Thymus (tissue), 11 donors: ENCODE measurements at regions not wholly inside any gene's neighbourhood (a gene's known extent, or its start where the extent isn't known, plus 50 kb on each side); places are given as distances from the start of the nearest gene placed in this dataset.

Experiments used
- DNase-seq, 9 donors: peaks; one replicate each; pipeline ENCODE4 v3.0.0-alpha.2; 2013; ENCODE audit warnings: low spot score in 9 of 9, low read depth in 6 of 9, missing footprints in 1 of 9
- H3K27ac ChIP-seq, 2 donors: one replicate each; pipeline ENCODE4 v1.5.1; 2013; ENCODE audit warnings: control low read depth in 1 of 2, low read depth in 1 of 2, low read length in 1 of 2, mild to moderate bottlenecking in 1 of 2, moderate library complexity in 1 of 2
- H3K27me3 ChIP-seq, 2 donors: one replicate each; pipeline ENCODE4 v1.5.1; 2013; ENCODE audit warnings: low read length in 1 of 2; ENCODE audit not compliant: control insufficient read depth in 2 of 2, insufficient read depth in 1 of 2
- H3K36me3 ChIP-seq, 2 donors: one replicate each; pipeline ENCODE4 v1.5.1; 2013; ENCODE audit warnings: low read length in 1 of 2, mild to moderate bottlenecking in 1 of 2, moderate library complexity in 1 of 2; ENCODE audit not compliant: control insufficient read depth in 2 of 2, insufficient read depth in 2 of 2
- H3K4me1 ChIP-seq, 2 donors: one replicate each; pipeline ENCODE4 v1.5.1; 2013; ENCODE audit warnings: low read length in 2 of 2; ENCODE audit not compliant: control insufficient read depth in 2 of 2, insufficient read depth in 2 of 2
- H3K4me3 ChIP-seq, 2 donors: one replicate each; pipeline ENCODE4 v1.5.1; 2013; ENCODE audit warnings: low read length in 2 of 2, control low read depth in 1 of 2, mild to moderate bottlenecking in 1 of 2
- H3K9me3 ChIP-seq, 2 donors: one replicate each; pipeline ENCODE4 v1.5.1; 2013; ENCODE audit warnings: low read length in 1 of 2, mild to moderate bottlenecking in 1 of 2; ENCODE audit not compliant: control insufficient read depth in 2 of 2, insufficient read depth in 1 of 2
- WGBS: extraction: QIAGEN DNeasy Blood & Tissue Kit; methylation state at CpG from one replicate; pipeline ENCODE4 v1.1.7; 2013; 5-methylcytosine and 5-hydroxymethylcytosine counted together
- donor health status: healthy.

DNA sequence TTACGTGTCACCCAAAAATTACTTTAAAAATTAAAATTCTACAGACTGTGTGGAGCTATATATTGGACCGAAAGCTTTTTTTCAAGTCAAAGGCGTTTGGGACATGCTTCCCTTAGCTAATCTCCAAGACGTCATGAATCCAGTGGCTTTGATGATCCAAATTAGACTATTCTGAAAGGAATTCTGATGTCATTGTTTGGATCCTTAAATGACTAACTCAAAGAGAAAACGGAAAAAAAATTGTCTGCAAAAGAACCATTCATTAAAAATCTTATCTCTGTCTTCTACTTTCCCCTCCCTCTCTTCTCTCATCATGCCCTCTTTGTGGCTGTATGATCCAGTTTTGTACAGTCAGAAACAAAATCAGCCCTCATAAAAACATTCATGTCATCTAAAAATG lies 161.8 kb downstream of the ETV1 start:
- no peak overlapping the region for H3K27ac ChIP-seq
- H3K36me3 ChIP-seq, result no peaks in the 10 kb centered on the region
- H3K27me3 ChIP-seq, result no peaks in the 10 kb centered on the region
- no peak for DNase-seq
- H3K9me3 ChIP-seq, result no peaks in the 10 kb centered on the region
- H3K4me3 ChIP-seq, result no peak overlapping the region
- 92% methylated on average over 5 of the region's 5 CpGs for WGBS
- H3K4me1 ChIP-seq, result no peaks in the 10 kb centered on the region

DNA sequence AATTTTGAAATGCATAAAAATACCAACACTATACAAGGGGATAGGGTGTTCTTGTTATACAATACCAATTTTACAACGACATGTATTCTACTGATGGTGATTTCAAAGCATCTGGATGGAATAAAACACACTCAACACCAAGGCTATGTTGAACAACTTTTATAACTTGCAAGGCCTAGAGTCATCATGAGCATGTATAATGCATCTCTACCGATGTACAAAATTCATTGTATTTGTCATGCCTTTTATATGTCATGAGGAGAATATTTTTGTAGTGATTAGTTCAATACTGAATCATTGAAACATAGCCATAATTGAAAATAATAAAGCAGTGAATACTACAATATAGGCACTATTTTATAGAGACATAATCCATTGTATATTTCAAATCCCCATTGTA lies 160.2 kb downstream of the ETV1 start:
- WGBS, result 91% methylated on average over 2 of the region's 2 CpGs
- no peak for DNase-seq

DNA sequence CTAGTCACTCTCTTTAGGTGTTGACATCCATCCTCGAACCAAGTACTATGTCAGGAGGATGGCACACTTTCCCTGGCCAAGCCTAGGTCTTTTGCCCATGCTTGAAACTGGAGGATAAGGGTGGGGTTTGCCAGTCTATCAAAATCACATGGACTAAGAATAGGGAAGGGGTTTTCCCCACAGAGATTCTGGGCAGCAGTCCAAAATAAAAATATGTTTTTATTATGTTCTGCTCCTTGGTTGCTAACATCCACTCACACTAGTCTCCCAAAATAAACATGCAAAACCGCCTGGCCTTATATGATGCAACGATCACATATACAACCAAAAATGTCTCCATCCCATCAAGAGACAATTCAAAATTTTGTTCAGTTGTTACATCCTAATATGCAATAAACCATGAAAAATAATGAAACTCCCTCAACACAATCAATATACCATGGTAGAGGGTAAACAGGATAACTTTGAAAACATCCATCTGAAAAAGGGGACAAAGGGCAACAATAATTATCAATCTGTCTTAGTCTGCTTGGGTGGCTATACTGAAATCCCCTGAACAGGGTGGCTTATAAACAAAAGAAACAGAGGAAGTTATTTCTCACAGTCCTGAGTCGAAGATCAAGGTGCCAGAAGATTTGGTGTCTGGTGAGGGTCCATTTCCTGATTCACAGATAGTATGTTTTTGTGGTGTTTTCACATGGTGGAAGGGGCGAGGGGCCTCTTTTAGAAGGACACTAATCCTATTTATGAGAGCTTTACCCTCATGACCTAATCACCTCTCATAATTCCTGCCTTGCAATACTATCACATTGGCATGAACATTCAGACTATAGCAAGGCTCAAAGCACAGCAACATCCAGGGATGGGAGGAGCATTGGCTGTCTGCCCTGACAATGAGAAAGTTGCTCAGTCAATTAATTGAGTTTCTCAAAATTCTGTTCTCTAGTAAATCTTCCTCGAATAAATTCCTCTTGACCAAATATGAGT lies 159.3 kb downstream of the ETV1 start:
- no peaks in the 10 kb centered on the region for H3K4me1 ChIP-seq
- H3K36me3 ChIP-seq, result no peaks in the 10 kb centered on the region
- H3K27ac ChIP-seq, result no peak overlapping the region
- H3K4me3 ChIP-seq, result no peak overlapping the region
- no peaks in the 10 kb centered on the region for H3K27me3 ChIP-seq
- DNase-seq, result no peak
- WGBS, result 52% methylated on average over 6 of the region's 6 CpGs
- H3K9me3 ChIP-seq, result peaks cover 0 to 2% of the 10 kb centered on the region in 2 donors

More for the DNA sequence above, 160.2 kb downstream of the ETV1 start:
- no peaks in the 10 kb centered on the region for H3K36me3 ChIP-seq
- H3K27ac ChIP-seq, result no peak overlapping the region
- H3K27me3 ChIP-seq, result no peaks in the 10 kb centered on the region
- H3K4me3 ChIP-seq, result no peak overlapping the region
- H3K9me3 ChIP-seq, result peaks cover 0 to 2% of the 10 kb centered on the region in 2 donors
- no peaks in the 10 kb centered on the region for H3K4me1 ChIP-seq

DNA sequence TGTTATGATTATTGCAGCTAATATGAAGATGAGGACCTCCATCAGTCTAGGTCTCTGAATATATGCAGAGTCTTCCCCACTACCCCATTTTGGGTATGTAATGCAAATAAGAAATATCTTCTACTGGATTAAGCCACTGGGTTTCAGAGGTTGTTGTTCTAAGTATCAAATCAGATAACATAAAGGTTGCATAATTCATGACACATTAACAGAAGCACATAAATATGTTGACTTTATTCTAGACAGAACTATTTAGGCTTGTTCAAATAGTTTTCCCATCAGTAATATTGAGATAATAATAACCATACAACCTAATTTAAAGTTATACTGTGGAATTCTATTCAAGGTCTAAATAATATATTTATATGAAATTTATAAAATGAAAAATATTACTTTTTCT lies 157.1 kb downstream of the ETV1 start:
- DNase-seq, result no peak
- H3K4me1 ChIP-seq, result no peaks in the 10 kb centered on the region
- H3K9me3 ChIP-seq, result peaks cover 0 to 2% of the 10 kb centered on the region in 2 donors
- H3K4me3 ChIP-seq, result no peak overlapping the region
- H3K36me3 ChIP-seq, result no peaks in the 10 kb centered on the region
- H3K27me3 ChIP-seq, result no peaks in the 10 kb centered on the region
- H3K27ac ChIP-seq, result no peak overlapping the region

DNA sequence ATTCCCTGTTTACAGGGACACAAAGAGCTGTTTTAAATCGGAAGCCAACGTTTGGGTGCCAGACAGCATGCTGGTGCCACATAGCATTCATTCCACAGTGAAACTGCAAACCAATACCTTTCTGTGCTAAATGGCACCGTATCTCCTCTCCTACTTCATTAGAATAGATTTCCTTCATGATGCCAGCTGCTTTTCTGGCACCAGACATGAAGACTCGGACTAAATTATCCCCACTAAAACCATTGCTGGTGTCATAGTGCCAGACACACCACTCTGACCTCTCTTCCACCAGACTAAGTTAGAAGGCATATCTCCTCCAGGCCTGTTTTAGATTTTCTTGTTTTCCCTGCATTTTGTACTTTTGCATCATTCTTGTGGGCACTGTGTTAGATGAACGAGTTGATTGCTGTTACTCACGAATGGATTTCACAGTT lies 155.1 kb downstream of the ETV1 start:
- H3K4me3 ChIP-seq, result no peak overlapping the region
- 86% methylated on average over 6 of the region's 6 CpGs for WGBS
- H3K4me1 ChIP-seq, result no peaks in the 10 kb centered on the region
- H3K27me3 ChIP-seq, result no peaks in the 10 kb centered on the region
- no peak overlapping the region for H3K27ac ChIP-seq
- H3K9me3 ChIP-seq, result peaks cover 0 to 2% of the 10 kb centered on the region in 2 donors
- no peaks in the 10 kb centered on the region for H3K36me3 ChIP-seq
- no peak for DNase-seq

DNA sequence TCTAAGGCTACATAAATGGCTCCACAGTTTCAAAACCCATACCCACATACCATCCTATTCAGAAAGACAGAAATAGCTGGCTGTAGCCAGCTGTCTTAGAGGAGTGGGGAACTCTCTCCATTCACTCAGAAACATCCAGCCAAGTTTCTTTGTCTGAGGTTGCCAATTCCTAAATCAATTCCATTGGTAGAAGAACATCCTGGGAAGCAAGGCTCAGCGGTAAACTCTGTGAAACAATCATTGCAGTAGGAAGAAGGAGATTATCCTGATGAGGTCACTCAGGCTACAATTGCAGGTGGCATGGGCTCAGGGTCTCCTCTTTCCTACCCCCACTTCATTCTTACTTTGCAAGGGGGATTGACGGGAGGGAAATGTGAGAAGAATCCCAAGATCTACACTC lies 154.0 kb downstream of the ETV1 start:
- 97% methylated on average over 2 of the region's 2 CpGs for WGBS
- Histone ChIP-seq H3K27ac (no peak overlapping the region), H3K36me3 (no peaks in the 10 kb centered on the region), H3K27me3 (no peaks in the 10 kb centered on the region), H3K4me1 (no peaks in the 10 kb centered on the region), H3K9me3 (peaks cover 0 to 2% of the 10 kb centered on the region in 2 donors), H3K4me3 (no peak overlapping the region)
- DNase-seq, result no peak

DNA sequence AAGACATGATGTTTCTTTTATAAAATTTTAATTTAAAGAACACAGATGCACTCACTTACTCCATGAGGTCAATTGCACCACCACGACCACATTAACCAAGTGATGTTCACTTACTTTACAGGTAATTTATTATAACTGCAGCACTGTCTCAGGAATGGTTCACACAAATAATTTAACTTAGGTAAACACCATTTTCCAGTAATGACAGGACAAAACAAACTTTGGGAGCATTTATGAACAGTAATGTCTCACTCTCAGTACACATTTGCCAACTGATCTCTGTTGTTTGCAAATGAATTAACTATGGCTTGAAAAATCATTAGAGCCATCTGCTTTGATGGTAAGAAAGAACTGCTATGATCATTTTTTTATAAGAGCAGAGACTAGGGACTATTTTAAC lies 150.4 kb downstream of the ETV1 start:
- no peaks in the 10 kb centered on the region for H3K27me3 ChIP-seq
- no peaks in the 10 kb centered on the region for H3K9me3 ChIP-seq
- no peaks in the 10 kb centered on the region for H3K4me1 ChIP-seq
- no peak overlapping the region for H3K27ac ChIP-seq
- WGBS, result 82% methylated on average over 1 of the region's 1 CpG
- H3K36me3 ChIP-seq, result no peaks in the 10 kb centered on the region
- DNase-seq, result no peak
- H3K4me3 ChIP-seq, result no peak overlapping the region
